GM10248 (cell line): ENCODE measurements at regions not wholly inside any gene's neighbourhood (a gene's known extent, or its start where the extent isn't known, plus 50 kb on each side); places are given as distances from the start of the nearest gene placed in this dataset.
"Not testable (repeated sequence)": the region's sequence is repeated elsewhere in the genome, so short reads cannot be mapped to it uniquely, and the experiment has no call there.

Experiments used
- CTCF ChIA-PET: fragments of 300-600 bp; sonication (Branson Sonifier 250); formaldehyde crosslinking; extraction: SDS; loops from one replicate; lab custom pipeline; 2021; ENCODE audit warnings: antibody characterized with exemption; lab: Yijun Ruan, JAX
- POLR2A ChIA-PET: fragments of 350-650 bp; sonication (Branson Sonifier 250); formaldehyde crosslinking; extraction: SDS; loops from one replicate; lab custom pipeline; 2020; ENCODE audit warnings: antibody characterized with exemption; lab: Yijun Ruan, JAX
- DNase-seq: peaks from one replicate; pipeline ENCODE4 v3.0.0; 2012; ENCODE audit errors: extremely low spot score
- TF ChIP-seq, protein P1 (sequence below): IDR thresholded peaks from 2 replicates; pipeline ENCODE4 v1.5.1; 2012; ENCODE audit warnings: mild to moderate bottlenecking, low read depth; ENCODE audit errors: extremely low read depth, missing control alignments, control extremely low read depth

DNA sequence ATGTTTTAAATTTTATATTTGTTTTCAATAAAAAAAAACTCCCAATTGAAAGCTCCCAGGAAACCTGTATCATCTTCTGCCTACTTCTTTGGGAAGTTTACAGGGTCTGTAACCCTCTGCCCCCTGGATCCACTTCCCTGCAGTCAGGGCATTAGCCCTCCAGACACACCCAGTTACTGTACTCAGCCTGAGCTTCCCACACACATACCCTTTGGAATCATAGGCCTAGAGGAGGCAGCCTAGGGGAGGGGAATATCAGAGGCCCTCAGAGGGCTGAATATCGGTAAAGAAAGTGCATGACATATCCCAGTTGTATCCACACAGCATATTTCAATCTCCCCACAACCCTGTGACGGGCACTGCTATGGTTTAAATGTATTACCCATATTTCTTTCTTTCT lies 56.2 kb upstream of the TFPI start:
- DNase-seq, POLR2A ChIA-PET: not testable (repeated sequence)
- CTCF ChIA-PET, result interaction anchor here (0.8 to 1.0 kb wide), 2 partner anchors 9 to 11 kb away, joined by 3 read pairs; no protein-coding TSS in a partner anchor

DNA sequence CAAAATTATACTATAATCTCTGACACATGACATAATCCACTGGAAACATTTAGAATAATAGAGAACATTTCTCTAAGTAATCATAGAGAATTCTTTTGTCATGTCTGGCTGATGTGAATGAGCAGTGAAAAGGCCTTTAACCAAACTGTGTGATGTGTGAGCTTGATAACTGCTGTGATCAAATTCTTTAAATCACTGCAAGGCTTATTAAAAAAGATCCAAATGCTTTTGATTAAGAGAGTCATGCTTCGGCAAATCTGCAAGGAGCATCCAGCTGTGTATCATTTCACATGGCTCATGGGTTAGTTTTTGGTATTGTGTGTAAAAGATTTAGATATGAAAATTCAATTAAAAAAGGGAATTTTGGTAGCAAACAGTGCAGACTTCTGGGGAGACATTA lies 58.6 kb upstream of the TFPI start:
- TF ChIP-seq, protein P1, sequence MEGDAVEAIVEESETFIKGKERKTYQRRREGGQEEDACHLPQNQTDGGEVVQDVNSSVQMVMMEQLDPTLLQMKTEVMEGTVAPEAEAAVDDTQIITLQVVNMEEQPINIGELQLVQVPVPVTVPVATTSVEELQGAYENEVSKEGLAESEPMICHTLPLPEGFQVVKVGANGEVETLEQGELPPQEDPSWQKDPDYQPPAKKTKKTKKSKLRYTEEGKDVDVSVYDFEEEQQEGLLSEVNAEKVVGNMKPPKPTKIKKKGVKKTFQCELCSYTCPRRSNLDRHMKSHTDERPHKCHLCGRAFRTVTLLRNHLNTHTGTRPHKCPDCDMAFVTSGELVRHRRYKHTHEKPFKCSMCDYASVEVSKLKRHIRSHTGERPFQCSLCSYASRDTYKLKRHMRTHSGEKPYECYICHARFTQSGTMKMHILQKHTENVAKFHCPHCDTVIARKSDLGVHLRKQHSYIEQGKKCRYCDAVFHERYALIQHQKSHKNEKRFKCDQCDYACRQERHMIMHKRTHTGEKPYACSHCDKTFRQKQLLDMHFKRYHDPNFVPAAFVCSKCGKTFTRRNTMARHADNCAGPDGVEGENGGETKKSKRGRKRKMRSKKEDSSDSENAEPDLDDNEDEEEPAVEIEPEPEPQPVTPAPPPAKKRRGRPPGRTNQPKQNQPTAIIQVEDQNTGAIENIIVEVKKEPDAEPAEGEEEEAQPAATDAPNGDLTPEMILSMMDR, result no peak
- ChIA-PET CTCF (no interaction called here), POLR2A (no interaction called here)
- no peak for DNase-seq

DNA sequence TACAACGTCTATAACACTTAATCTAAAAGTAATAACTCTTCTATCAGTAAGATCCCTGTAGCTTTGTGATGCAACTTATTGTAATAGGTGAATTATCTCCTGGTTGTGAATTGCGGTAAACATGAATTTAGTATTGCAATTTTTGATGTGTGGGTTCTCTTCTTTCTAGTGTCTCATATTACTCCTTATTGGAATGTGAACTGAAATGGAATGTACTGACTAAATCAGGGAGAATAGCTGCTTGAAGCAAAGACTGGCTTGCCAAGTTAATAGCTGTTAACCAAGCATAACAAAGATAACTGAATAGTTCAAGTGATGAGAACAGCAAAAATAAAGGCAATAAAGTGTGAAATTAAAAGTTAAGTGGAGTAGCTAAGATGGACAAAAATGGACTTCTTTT lies 60.5 kb upstream of the TFPI start:
- POLR2A ChIA-PET, result no interaction called here
- TF ChIP-seq, protein P1, result no peak
- no peak for DNase-seq
- CTCF ChIA-PET, result interaction anchor here (1.0 to 1.1 kb wide), 2 partner anchors 12 to 13 kb away, joined by 3 read pairs; no protein-coding TSS in a partner anchor

DNA sequence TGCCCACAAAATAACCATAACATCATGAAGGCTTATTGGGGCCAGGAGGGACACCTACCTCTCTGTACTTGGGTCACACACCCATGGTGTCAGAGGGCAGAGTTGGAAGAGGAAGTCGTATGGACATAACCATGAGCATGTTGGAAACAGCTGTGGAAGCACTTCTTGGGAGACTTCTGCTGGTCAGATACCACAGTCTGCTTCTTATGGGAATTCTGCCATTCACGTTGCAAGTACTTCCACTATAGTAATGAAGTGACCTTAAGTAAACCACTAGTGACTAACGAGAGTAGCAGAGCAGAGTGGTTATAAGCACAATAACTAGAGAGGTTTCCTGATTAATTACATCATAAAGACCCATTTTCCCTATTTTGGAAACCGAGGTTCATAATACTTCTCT lies 61.1 kb upstream of the TFPI start:
- TF ChIP-seq, protein P1, result no peak
- POLR2A ChIA-PET, result no interaction called here
- DNase-seq, result no peak
- CTCF ChIA-PET, result interaction anchor here (1.0 to 1.1 kb wide), 2 partner anchors 13 to 14 kb away, joined by 3 read pairs; no protein-coding TSS in a partner anchor

DNA sequence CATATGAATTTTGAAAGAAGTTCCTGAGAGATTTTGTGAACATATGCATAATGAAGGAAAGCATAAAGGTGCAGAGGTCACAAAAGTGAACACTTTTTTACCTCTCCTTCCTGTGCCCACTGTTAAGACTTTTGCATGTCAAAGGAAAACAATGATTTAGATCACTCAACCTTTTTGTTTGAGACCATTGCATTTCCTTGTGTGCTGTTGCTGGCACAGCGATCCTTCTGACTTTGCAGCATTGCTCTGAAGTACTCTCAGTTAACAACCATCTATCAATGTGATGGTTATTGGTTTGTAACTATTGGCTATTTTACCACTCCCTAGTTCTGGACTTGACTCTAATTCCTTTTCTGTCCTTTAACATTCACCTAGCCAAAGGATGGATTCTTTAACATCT lies 61.7 kb upstream of the TFPI start:
- TF ChIP-seq, protein P1, result no peak
- POLR2A ChIA-PET, result no interaction called here
- no peak for DNase-seq
- CTCF ChIA-PET, result no interaction called here

DNA sequence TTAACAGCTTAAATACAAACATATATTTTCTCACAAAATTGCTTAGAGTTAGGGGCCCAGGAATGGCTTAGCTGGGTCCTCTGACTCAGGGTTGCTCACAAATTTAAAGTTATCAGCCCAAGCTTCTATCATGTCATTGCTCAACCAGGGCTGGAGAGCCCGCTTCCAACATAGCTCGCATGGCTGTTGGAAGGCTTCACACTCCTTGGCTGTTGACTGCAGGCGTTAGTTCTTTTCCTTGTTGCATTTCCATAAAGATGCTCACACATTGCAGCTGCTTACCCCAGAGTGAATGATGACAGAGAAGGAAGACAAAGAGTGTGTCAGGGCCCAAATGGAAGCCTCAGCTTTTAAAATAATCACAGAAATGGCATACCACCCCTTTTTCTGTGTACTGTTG lies 62.9 kb upstream of the TFPI start:
- TF ChIP-seq, protein P1, result no peak
- ChIA-PET POLR2A (no interaction called here), CTCF (no interaction called here)
- DNase-seq, result no peak

DNA sequence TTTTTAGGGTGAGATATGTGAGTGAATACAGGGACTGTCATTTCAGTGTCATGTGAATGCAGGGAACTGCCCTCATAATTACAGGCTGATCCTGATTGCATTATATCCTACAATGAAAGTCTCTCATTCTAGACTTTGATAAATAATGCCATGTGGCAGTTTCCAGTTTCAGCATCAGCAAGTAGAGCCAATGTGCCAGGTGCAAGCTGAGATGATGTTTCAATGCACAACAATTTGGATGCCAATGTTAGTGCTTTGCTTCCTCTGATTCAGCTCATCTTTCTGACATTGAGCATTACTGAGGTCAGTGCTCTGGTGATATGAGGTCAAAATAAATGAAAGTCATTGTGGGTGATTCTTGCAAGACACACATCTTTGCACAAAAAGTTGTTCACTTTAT lies 63.7 kb upstream of the TFPI start:
- ChIA-PET POLR2A (no interaction called here), CTCF (no interaction called here)
- no peak for DNase-seq
- TF ChIP-seq, protein P1, result no peak
